ENCODE measurements at regions not wholly inside any gene's neighbourhood (a gene's known extent, or its start where the extent isn't known, plus 50 kb on each side); places are given as distances from the start of the nearest gene placed in this dataset.

GRCh38 chr5:27830546-27830945 is 792.2 kb upstream of the CDH9 start:
- DNase-seq (ENCODE audit: insufficient read length, low spot score, missing footprints) = peak; percentile 70
- Histone ChIP-seq H3K4me2 (ENCODE audit: insufficient read depth, low read length) (no peak overlapping the region), H3K27ac (ENCODE audit: low read depth, low read length) (no peak overlapping the region)

GRCh38 chr5:27821681-27822080 is 783.3 kb upstream of the CDH9 start:
- Histone ChIP-seq H3K4me2 (ENCODE audit: insufficient read depth, low read length) (no peak overlapping the region), H3K9me3 (ENCODE audit: low read depth, low read length) (no peaks in the 10 kb centered on the region), H4K20me1 (ENCODE audit: insufficient read depth, low read length) (no peaks in the 10 kb centered on the region), H3K79me2 (ENCODE audit: insufficient read depth, low read length) (no peaks in the 10 kb centered on the region), H2AFZ (ENCODE audit: low read length) (no peak overlapping the region), H3K27me3 (ENCODE audit: insufficient read depth, low read length) (no peaks in the 10 kb centered on the region), H3K4me3 (ENCODE audit: insufficient read depth, low read length) (no peak overlapping the region), H3K4me1 (ENCODE audit: insufficient read depth, low read length) (no peaks in the 10 kb centered on the region), H3K36me3 (ENCODE audit: insufficient read depth, low read length) (no peaks in the 10 kb centered on the region), H3K27ac (ENCODE audit: low read depth, low read length) (no peak overlapping the region)
- TF ChIP-seq CTCF (IDR thresholded peaks at IDR 0.05; ENCODE audit: extremely low read depth, low read depth, low read length) = no peak
- DNase-seq (ENCODE audit: insufficient read length, low spot score, missing footprints) = no peak

More at GRCh38 chr5:27830546-27830945, 792.2 kb upstream of the CDH9 start:
- no peaks in the 10 kb centered on the region for H3K79me2 ChIP-seq (ENCODE audit: insufficient read depth, low read length)
- H3K4me1 ChIP-seq (ENCODE audit: insufficient read depth, low read length) = no peaks in the 10 kb centered on the region
- H3K9me3 ChIP-seq (ENCODE audit: low read depth, low read length) = no peaks in the 10 kb centered on the region
- H3K27me3 ChIP-seq (ENCODE audit: insufficient read depth, low read length) = no peaks in the 10 kb centered on the region
- no peaks in the 10 kb centered on the region for H3K36me3 ChIP-seq (ENCODE audit: insufficient read depth, low read length)
- TF ChIP-seq CTCF (IDR thresholded peaks at IDR 0.05; ENCODE audit: extremely low read depth, low read depth, low read length) = no peak
- H3K4me3 ChIP-seq (ENCODE audit: insufficient read depth, low read length) = no peak overlapping the region
- H2AFZ ChIP-seq (ENCODE audit: low read length) = no peak overlapping the region
- H4K20me1 ChIP-seq (ENCODE audit: insufficient read depth, low read length) = no peaks in the 10 kb centered on the region

- H4K20me1 ChIP-seq (ENCODE audit: insufficient read depth, low read length) = no peaks in the 10 kb centered on the region
- no peaks in the 10 kb centered on the region for H3K9me3 ChIP-seq (ENCODE audit: low read depth, low read length)
- no peak for TF ChIP-seq CTCF (IDR thresholded peaks at IDR 0.05; ENCODE audit: extremely low read depth, low read depth, low read length)
- no peaks in the 10 kb centered on the region for H3K27me3 ChIP-seq (ENCODE audit: insufficient read depth, low read length)
- H2AFZ ChIP-seq (ENCODE audit: low read length) = no peak overlapping the region
- no peak overlapping the region for H3K27ac ChIP-seq (ENCODE audit: low read depth, low read length)
- H3K4me3 ChIP-seq (ENCODE audit: insufficient read depth, low read length) = no peak overlapping the region
- H3K4me1 ChIP-seq (ENCODE audit: insufficient read depth, low read length) = no peaks in the 10 kb centered on the region
- no peak for DNase-seq (ENCODE audit: insufficient read length, low spot score, missing footprints)
- H3K36me3 ChIP-seq (ENCODE audit: insufficient read depth, low read length) = no peaks in the 10 kb centered on the region
- no peak overlapping the region for H3K4me2 ChIP-seq (ENCODE audit: insufficient read depth, low read length)
- H3K79me2 ChIP-seq (ENCODE audit: insufficient read depth, low read length) = no peaks in the 10 kb centered on the region
These were observed 780.5 kb upstream of the CDH9 start for GRCh38 chr5:27818888-27819287.

- Histone ChIP-seq H4K20me1 (ENCODE audit: insufficient read depth, low read length) (no peaks in the 10 kb centered on the region), H2AFZ (ENCODE audit: low read length) (no peak overlapping the region), H3K9me3 (ENCODE audit: low read depth, low read length) (no peaks in the 10 kb centered on the region), H3K4me2 (ENCODE audit: insufficient read depth, low read length) (no peak overlapping the region), H3K4me3 (ENCODE audit: insufficient read depth, low read length) (no peak overlapping the region), H3K27me3 (ENCODE audit: insufficient read depth, low read length) (no peaks in the 10 kb centered on the region), H3K4me1 (ENCODE audit: insufficient read depth, low read length) (no peaks in the 10 kb centered on the region), H3K27ac (ENCODE audit: low read depth, low read length) (no peak overlapping the region), H3K36me3 (ENCODE audit: insufficient read depth, low read length) (no peaks in the 10 kb centered on the region), H3K79me2 (ENCODE audit: insufficient read depth, low read length) (no peaks in the 10 kb centered on the region)
- no peak for TF ChIP-seq CTCF (IDR thresholded peaks at IDR 0.05; ENCODE audit: extremely low read depth, low read depth, low read length)
- no peak for DNase-seq (ENCODE audit: insufficient read length, low spot score, missing footprints)
These were observed 776.6 kb upstream of the CDH9 start for GRCh38 chr5:27814983-27815382.

All from osteoblast (primary cell).